Duodenal mucosa (tissue), 2 donors: ENCODE measurements at regions not wholly inside any gene's neighbourhood (a gene's known extent, or its start where the extent isn't known, plus 50 kb on each side); places are given as distances from the start of the nearest gene placed in this dataset.

Experiments
- H3K27ac ChIP-seq: one replicate; pipeline ENCODE4 v1.7.0; 2013; ENCODE audit warnings: low read depth, low read length
- H3K27me3 ChIP-seq, 2 donors: one replicate each; pipeline ENCODE4 v1.7.0; 2013; ENCODE audit warnings: low read length in 2 of 2, control low read depth in 1 of 2; ENCODE audit not compliant: insufficient read depth in 2 of 2, control insufficient read depth in 1 of 2
- H3K36me3 ChIP-seq, 2 donors: one replicate each; pipeline ENCODE4 v1.7.0; 2013; ENCODE audit warnings: low read length in 2 of 2, control low read depth in 1 of 2; ENCODE audit not compliant: insufficient read depth in 2 of 2, control insufficient read depth in 1 of 2
- H3K4me1 ChIP-seq, 2 donors: one replicate each; pipeline ENCODE4 v1.7.0; 2013; ENCODE audit warnings: low read length in 2 of 2, control low read depth in 1 of 2; ENCODE audit not compliant: insufficient read depth in 2 of 2, control insufficient read depth in 1 of 2
- H3K4me3 ChIP-seq, 2 donors: one replicate each; pipeline ENCODE4 v1.7.0; 2013; ENCODE audit warnings: low read length in 2 of 2, low read depth in 1 of 2
- H3K9ac ChIP-seq, 2 donors: one replicate each; pipeline ENCODE4 v1.7.0; 2013; ENCODE audit warnings: low read length in 2 of 2, low read depth in 1 of 2
- H3K9me3 ChIP-seq, 2 donors: one replicate each; pipeline ENCODE4 v1.7.0; 2013; ENCODE audit warnings: low read length in 2 of 2, control low read depth in 1 of 2; ENCODE audit not compliant: control insufficient read depth in 1 of 2

DNA sequence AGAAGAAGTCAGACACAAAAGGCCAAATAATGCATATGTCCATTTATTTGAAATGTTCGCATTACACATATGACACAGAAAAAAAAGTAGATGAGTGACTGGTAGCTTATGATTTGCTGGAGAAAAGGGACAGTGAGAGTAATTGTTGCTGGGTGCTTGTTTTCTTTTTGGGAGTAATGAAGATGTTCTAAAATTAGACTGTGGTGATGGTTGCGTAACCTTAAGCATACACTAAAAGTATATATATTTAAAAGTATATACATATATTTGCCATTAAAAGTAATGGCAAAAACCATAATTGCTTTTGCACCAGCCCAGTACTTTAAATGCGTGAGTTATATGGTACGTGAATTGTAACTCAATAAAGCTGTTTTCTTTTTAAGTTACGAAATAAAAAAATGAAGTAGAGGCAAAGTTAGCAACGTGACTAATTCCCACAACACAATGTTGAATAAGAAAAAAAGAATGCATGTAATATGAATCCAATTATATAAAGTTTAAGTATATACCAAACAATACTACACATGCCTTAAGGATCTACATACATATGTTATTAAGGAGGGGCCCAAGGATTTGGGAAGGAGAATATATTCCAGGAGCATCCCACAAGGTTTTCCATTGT is 360.4 kb upstream of the CELF2 start:
- Histone ChIP-seq H3K9me3 (no peaks in the 10 kb centered on the region), H3K9ac (no peak overlapping the region), H3K27ac (no peak overlapping the region), H3K36me3 (no peaks in the 10 kb centered on the region), H3K4me3 (no peak overlapping the region), H3K4me1 (no peaks in the 10 kb centered on the region), H3K27me3 (no peaks in the 10 kb centered on the region)

DNA sequence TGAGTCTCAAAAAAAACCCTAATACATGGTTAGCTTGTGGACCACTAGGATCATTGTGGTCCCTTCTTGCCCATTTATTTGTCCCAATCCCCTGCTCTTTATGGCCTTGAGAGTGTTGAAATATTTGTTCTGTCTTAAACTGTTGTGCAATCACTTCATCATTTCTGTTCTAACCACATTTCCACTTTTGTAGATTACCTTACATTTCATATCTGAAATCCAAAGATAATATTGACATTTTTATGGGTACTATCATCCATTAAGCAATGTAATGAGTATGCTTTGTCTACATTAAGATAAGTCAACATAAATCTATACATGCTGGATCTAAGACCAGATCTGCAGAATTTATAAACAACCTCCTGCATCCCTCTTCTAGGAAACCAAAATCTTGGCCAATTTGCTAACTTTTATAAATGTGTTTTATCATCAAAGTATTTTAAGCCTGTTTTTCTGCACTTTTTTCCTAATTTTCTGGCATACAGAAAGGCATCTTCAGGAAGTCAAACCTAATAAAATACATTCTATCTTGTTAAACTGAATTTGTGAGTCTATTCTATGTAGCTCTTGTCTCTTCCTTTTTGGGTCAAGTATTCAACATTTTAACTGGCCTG is 359.4 kb upstream of the CELF2 start:
- Histone ChIP-seq H3K27me3 (no peaks in the 10 kb centered on the region), H3K4me1 (no peaks in the 10 kb centered on the region), H3K9me3 (no peaks in the 10 kb centered on the region), H3K27ac (no peak overlapping the region), H3K9ac (no peak overlapping the region), H3K4me3 (no peak overlapping the region), H3K36me3 (no peaks in the 10 kb centered on the region)

DNA sequence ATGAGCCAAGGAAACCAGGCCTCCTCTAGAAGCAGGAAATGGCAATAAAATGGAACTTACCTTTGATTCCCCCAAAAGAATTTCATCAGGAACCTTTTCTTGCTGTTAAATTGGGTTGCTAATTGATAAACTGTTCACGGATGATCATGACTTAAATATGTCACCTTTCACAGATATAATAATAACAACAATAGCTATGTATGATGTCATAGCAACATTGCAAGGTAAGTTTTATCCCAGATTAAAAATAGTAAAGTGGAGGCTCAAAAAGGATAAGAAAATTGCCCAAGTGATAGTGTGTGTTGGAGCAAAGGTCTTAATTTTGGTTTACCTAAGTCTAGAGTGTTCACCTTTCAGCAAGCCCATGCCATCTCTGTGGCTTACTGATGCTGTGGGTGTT is 357.6 kb upstream of the CELF2 start:
- no peaks in the 10 kb centered on the region for H3K9me3 ChIP-seq
- no peak overlapping the region for H3K4me3 ChIP-seq
- H3K9ac ChIP-seq: no peak overlapping the region
- H3K27ac ChIP-seq: no peak overlapping the region
- H3K4me1 ChIP-seq: no peaks in the 10 kb centered on the region
- H3K27me3 ChIP-seq: no peaks in the 10 kb centered on the region
- no peaks in the 10 kb centered on the region for H3K36me3 ChIP-seq

DNA sequence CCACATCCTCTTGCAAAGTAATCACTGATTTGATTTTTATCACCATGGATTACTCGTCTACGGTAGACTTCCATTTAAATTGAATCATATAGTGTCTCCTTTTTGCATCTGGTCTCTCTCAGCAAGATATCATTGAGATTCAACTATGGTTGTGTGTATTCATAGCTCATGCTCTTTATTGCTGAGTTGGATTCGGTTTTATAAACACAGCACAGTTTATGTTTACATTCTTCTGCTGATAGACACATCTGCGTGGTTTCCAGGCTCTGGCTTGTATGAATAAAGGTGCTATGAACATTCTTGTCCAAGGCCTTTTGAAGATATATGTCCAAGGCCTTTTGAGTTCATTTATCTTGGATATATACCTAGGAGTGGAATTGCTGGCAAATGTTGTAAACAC is 356.5 kb upstream of the CELF2 start:
- Histone ChIP-seq H3K4me3 (no peak overlapping the region), H3K4me1 (no peaks in the 10 kb centered on the region), H3K36me3 (no peaks in the 10 kb centered on the region), H3K9me3 (no peaks in the 10 kb centered on the region), H3K27me3 (no peaks in the 10 kb centered on the region), H3K27ac (no peak overlapping the region), H3K9ac (no peak overlapping the region)

DNA sequence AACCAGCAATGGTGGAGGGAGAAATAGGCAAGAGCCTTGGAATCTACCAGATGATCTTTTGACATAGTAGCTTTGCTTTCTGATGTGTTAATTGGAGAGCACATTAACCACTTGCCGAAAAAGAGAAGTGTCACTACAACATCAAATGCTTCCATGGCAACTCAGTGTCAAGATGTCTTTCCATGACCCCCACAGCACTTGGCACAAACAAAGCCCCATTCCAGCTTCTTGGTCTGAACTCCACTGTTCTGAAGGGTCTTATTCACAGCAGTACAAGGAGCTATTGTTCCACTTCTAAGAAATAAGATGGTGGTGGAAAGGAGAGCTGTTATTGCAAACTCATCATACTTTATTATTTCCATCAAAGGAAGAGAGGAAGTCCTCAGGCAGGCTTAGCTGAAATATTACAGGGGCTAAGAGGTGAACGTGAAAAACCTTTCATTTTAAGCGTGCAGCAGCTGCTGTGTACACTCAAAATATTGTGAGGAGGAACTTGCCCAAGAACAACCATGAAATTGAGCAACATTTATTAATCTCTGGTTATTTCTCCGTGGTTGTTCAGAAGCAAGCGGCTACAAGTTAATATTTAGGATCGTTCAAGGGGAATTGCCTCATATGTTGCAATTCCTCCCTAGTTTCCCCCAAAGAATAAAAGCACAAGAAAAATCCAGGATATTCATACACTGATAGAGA is 354.8 kb upstream of the CELF2 start:
- Histone ChIP-seq H3K9me3 (no peaks in the 10 kb centered on the region), H3K27me3 (no peaks in the 10 kb centered on the region), H3K4me1 (no peaks in the 10 kb centered on the region), H3K27ac (no peak overlapping the region), H3K36me3 (no peaks in the 10 kb centered on the region), H3K9ac (no peak overlapping the region), H3K4me3 (no peak overlapping the region)

DNA sequence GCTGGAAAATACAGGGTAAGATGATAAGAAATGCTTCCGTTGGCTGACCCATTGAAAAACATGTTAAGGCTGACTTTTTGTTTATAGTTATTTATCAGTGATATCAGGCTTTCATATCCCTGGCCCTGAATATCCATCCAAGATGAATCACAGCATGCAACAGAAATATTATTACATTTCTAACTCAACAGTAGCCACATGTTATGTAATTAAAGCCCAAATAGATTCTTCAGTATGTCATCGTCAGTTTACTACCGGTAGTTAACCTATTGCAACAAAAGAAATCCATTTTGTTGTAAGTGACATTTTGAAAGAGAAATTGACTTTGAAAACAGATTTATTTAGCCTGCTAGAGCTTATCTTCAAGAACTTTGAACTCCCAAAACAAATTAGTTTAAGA is 354.1 kb upstream of the CELF2 start:
- Histone ChIP-seq H3K4me3 (no peak overlapping the region), H3K4me1 (no peaks in the 10 kb centered on the region), H3K9ac (no peak overlapping the region), H3K27ac (no peak overlapping the region), H3K36me3 (no peaks in the 10 kb centered on the region), H3K9me3 (no peaks in the 10 kb centered on the region), H3K27me3 (no peaks in the 10 kb centered on the region)

DNA sequence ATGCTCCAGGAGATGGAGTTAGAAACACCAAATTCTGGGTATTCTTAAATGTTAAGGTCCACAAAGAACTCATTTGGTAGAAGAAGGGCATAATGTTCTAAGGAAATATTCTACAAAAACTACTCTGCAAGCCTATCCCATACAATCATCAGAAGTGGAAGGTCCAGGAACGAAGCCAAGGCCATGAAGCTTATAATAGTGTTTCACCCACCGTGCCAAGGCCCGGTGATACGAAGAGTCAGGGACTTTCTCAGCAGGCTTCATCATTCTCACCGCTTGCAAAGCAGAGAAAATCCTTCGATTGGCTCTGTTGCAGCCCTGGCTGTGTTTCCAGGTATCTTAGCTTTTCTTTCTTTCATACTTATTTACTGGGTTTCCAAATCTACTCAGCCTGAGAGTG is 351.9 kb upstream of the CELF2 start:
- H3K4me1 ChIP-seq: no peaks in the 10 kb centered on the region
- no peaks in the 10 kb centered on the region for H3K27me3 ChIP-seq
- no peak overlapping the region for H3K9ac ChIP-seq
- no peaks in the 10 kb centered on the region for H3K36me3 ChIP-seq
- H3K9me3 ChIP-seq: no peaks in the 10 kb centered on the region
- H3K4me3 ChIP-seq: no peak overlapping the region
- no peak overlapping the region for H3K27ac ChIP-seq

DNA sequence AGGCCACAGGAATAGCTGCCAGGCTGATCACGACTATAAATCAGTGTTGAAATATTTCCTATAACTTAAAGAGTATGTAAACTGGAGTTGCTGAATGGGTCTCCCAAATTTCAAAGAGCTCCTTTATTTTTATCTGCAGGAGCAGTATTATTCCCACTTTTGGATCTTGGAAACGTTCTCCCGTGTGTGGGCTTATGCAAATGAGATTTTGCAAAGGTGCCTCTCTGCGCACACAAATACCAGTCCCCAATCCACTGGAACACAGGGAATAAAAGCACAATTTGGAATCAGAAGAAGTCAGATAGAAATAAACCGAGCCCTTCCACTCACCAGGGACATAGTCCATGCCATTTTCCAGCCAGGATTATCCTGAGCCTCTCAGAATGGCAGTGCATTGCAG is 350.2 kb upstream of the CELF2 start:
- H3K27me3 ChIP-seq: no peaks in the 10 kb centered on the region
- H3K9me3 ChIP-seq: no peaks in the 10 kb centered on the region
- H3K36me3 ChIP-seq: no peaks in the 10 kb centered on the region
- no peaks in the 10 kb centered on the region for H3K4me1 ChIP-seq
- H3K27ac ChIP-seq: no peak overlapping the region
- H3K4me3 ChIP-seq: no peak overlapping the region
- H3K9ac ChIP-seq: no peak overlapping the region

DNA sequence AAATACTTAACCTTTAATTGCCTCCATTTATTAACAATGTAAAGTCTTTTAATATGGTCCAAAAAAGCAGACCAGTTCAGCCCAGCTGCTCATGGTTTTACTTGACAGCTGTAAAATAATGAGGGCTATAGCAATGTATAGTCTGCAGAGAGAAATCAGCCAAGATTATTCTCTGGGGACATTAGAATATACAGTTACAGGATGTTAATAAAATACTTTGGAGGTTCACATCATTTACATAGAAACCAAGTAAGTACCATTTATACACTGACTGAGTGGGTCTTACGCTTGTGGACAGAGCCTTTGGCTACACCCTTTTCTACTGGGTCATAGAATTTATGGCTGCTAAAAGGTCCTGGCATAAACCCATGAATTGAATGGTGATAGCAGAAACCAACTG is 340.7 kb upstream of the CELF2 start:
- Histone ChIP-seq H3K4me3 (no peak overlapping the region), H3K27ac (no peak overlapping the region), H3K4me1 (no peaks in the 10 kb centered on the region), H3K27me3 (no peaks in the 10 kb centered on the region), H3K9me3 (peaks cover 0 to 3% of the 10 kb centered on the region in 2 donors), H3K36me3 (no peaks in the 10 kb centered on the region), H3K9ac (no peak overlapping the region)

DNA sequence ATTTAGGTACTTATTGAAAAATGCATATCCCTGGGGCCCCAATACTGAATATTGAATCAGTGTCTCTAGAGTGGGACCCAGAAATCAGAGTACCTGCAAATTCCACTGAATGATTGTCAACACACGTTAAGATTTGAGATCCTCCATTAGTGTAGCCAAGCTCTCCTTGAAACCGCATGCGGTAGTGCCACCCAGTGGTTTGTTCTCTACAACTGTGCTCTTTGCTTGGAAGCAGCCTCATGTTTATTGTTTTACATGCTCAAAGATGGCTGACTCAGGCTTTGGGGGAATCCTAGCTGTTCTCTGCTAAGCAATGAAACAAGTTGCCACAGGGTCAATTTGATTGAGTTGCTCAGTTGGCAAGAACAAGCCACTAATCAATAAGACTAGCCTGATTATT is 340.2 kb upstream of the CELF2 start:
- Histone ChIP-seq H3K4me3 (no peak overlapping the region), H3K36me3 (no peaks in the 10 kb centered on the region)

More for the DNA sequence above, 340.2 kb upstream of the CELF2 start:
- Histone ChIP-seq H3K9ac (no peak overlapping the region), H3K9me3 (peaks cover 0 to 3% of the 10 kb centered on the region in 2 donors), H3K4me1 (no peaks in the 10 kb centered on the region), H3K27me3 (no peaks in the 10 kb centered on the region), H3K27ac (no peak overlapping the region)
